ENCODE measurements at regions not wholly inside any gene's neighbourhood (a gene's known extent, or its start where the extent isn't known, plus 50 kb on each side); places are given as distances from the start of the nearest gene placed in this dataset.

DNA sequence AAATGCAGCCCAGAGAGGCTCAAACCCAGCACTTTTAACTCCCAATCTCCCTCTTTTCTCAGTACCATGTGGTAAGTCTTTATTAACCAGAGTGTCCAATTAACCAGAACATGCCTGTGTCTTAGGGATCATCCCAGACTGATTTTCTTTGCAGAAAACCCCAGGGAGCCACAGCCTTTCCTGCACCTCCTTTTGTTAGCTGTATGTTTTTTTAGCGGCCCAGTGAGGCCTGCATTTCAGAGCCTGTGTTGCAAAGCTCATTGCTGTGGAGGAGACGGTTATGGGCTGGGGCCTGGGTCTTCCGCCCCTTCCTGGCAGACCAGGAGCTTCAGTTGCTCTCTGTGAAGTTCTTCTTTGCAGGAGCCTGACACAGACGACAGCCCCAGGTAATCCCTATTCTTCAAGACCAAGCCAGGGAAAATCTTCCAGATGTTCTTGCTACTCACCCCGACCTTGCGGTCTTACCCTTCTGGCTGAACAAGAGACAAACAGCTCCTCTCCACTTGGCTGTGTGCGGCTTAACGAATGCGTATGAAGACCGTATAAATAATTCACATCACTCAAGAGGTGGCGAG is 70.7 kb upstream of the TSHZ3 start:
- Histone ChIP-seq H3K4me3 (no peak overlapping the region), H3K27me3 (no peaks in the 10 kb centered on the region), H3K36me3 (no peaks in the 10 kb centered on the region), H3K27ac (replicated peaks in 1 of 4) (no peak overlapping the region), H3K9me3 (no peaks in the 10 kb centered on the region), H3K4me1 (no peaks in the 10 kb centered on the region)
- 89% methylated on average over 11 of the region's 11 CpGs for WGBS
- TF ChIP-seq POLR2AphosphoS5 (IDR thresholded peaks at IDR 0.05) (no peak), POLR2A (IDR thresholded peaks at IDR 0.05; ENCODE audit: low read depth) (no peak), EP300 (IDR thresholded peaks at IDR 0.05) (no peak)
- TF ChIP-seq, protein P1, sequence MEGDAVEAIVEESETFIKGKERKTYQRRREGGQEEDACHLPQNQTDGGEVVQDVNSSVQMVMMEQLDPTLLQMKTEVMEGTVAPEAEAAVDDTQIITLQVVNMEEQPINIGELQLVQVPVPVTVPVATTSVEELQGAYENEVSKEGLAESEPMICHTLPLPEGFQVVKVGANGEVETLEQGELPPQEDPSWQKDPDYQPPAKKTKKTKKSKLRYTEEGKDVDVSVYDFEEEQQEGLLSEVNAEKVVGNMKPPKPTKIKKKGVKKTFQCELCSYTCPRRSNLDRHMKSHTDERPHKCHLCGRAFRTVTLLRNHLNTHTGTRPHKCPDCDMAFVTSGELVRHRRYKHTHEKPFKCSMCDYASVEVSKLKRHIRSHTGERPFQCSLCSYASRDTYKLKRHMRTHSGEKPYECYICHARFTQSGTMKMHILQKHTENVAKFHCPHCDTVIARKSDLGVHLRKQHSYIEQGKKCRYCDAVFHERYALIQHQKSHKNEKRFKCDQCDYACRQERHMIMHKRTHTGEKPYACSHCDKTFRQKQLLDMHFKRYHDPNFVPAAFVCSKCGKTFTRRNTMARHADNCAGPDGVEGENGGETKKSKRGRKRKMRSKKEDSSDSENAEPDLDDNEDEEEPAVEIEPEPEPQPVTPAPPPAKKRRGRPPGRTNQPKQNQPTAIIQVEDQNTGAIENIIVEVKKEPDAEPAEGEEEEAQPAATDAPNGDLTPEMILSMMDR (IDR thresholded peaks at IDR 0.05) = no peak
- DNase-seq (ENCODE audit: extremely low spot score) = no peak
- intact Hi-C loops (cut with DNase I) = no loop called here

GRCh38 chr19:31421082-31421481 is 71.8 kb upstream of the TSHZ3 start:
- H3K4me1 ChIP-seq = no peaks in the 10 kb centered on the region
- TF ChIP-seq POLR2A (IDR thresholded peaks at IDR 0.05; ENCODE audit: low read depth) (no peak), POLR2AphosphoS5 (IDR thresholded peaks at IDR 0.05) (no peak), EP300 (IDR thresholded peaks at IDR 0.05) (no peak)
- TF ChIP-seq, protein P1 (IDR thresholded peaks at IDR 0.05) = no peak
- no peaks in the 10 kb centered on the region for H3K36me3 ChIP-seq
- no peak for DNase-seq (ENCODE audit: extremely low spot score)
- H3K9me3 ChIP-seq = no peaks in the 10 kb centered on the region
- H3K27me3 ChIP-seq = no peaks in the 10 kb centered on the region
- no peak overlapping the region for H3K27ac ChIP-seq (replicated peaks in 1 of 4)
- intact Hi-C loops (cut with DNase I) = no loop called here
- WGBS = 51% methylated on average over 6 of the region's 6 CpGs
- no peak overlapping the region for H3K4me3 ChIP-seq

DNA sequence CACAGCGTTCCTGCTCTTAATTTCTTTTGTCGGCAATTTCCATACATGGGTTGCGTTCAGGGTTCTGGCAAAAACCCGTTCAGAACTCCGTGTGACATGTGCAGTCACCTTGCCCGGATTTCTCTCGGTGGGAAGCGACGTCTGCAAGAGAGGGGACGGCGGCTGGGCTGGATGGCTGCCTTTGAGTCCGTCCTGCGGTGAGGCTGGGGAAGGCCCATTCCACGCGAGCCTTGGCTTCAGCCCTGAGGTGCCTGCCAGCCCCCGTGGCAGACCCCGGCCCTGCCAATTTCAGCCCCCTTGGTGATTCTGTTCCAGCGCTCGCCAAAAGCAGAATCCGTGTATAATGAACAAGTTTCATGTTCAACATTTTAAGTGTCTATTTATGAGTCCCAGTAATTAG is 72.6 kb upstream of the TSHZ3 start:
- Histone ChIP-seq H3K4me1 (no peaks in the 10 kb centered on the region), H3K27me3 (no peaks in the 10 kb centered on the region), H3K9me3 (no peaks in the 10 kb centered on the region), H3K4me3 (no peak overlapping the region), H3K27ac (replicated peaks in 1 of 4) (no peak overlapping the region), H3K36me3 (no peaks in the 10 kb centered on the region)
- intact Hi-C loops (cut with DNase I) = no loop called here
- TF ChIP-seq POLR2A (IDR thresholded peaks at IDR 0.05; ENCODE audit: low read depth) (no peak), EP300 (IDR thresholded peaks at IDR 0.05) (no peak), POLR2AphosphoS5 (IDR thresholded peaks at IDR 0.05) (no peak)
- TF ChIP-seq, protein P1 (IDR thresholded peaks at IDR 0.05) = no peak
- WGBS = 83% methylated on average over 20 of the region's 20 CpGs
- DNase-seq (ENCODE audit: extremely low spot score) = no peak

DNA sequence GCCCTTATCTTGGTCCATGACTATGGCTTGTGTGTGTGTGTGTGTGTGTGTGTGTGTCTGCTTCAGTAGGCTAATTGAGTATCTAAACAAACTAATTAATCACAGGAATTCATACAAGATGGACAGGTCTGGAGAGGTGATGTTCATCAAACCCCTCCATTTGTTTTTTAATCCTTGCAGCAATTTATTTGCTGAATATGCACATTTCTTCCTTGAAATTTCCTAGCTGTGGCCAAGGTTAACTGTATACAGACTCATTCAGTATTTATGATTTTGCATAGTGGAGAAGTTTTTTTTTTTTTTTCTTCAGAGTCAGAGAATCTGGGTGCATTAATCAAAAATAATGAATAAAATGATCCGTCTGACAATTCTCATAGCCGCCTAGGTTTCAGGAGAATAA is 74.7 kb upstream of the TSHZ3 start:
- no peak overlapping the region for H3K4me3 ChIP-seq
- WGBS = 95% methylated on average over 2 of the region's 2 CpGs
- no peaks in the 10 kb centered on the region for H3K27me3 ChIP-seq
- no peaks in the 10 kb centered on the region for H3K4me1 ChIP-seq
- H3K36me3 ChIP-seq = no peaks in the 10 kb centered on the region
- no peak for DNase-seq (ENCODE audit: extremely low spot score)
- no peak overlapping the region for H3K27ac ChIP-seq (replicated peaks in 1 of 4)
- intact Hi-C loops (cut with DNase I) = no loop called here
- TF ChIP-seq EP300 (IDR thresholded peaks at IDR 0.05) (no peak), POLR2AphosphoS5 (IDR thresholded peaks at IDR 0.05) (no peak), POLR2A (IDR thresholded peaks at IDR 0.05; ENCODE audit: low read depth) (no peak)
- TF ChIP-seq, protein P1 (IDR thresholded peaks at IDR 0.05) = no peak
- H3K9me3 ChIP-seq = no peaks in the 10 kb centered on the region

Data from esophagus muscularis mucosa (tissue), 4 donors.